H1 (cell line): ENCODE measurements at regions not wholly inside any gene's neighbourhood (a gene's known extent, or its start where the extent isn't known, plus 50 kb on each side); places are given as distances from the start of the nearest gene placed in this dataset.

Source experiments
- CTCF ChIA-PET: fragments of 300-600 bp; sonication (Branson Sonifier 250); formaldehyde crosslinking; loops from one replicate; lab custom pipeline; 2021; ENCODE audit not compliant: partially characterized antibody; lab: Charles Lee
- POLR2A ChIA-PET: fragments of 300-600 bp; sonication (Branson Sonifier 250); formaldehyde crosslinking; loops from one replicate; lab custom pipeline; 2021; ENCODE audit warnings: inconsistent platforms; ENCODE audit not compliant: partially characterized antibody; lab: Charles Lee
- DNase-seq, 2 experiments: peaks; one replicate each; pipeline versions ENCODE4 v3.0.0 to v3.0.0-alpha.2; 2010 to 2022; ENCODE audit warnings: low spot score in 2 of 2, low read depth in 1 of 2, mixed read lengths in 1 of 2
- FAIRE-seq: peaks from 2 replicates; lab custom pipeline; 2011; peaks lifted over from hg19 to GRCh38; lab: Jason Lieb, UNC
- H2AFZ ChIP-seq: 2 replicates; pipeline ENCODE4 v1.8.1; 2012; ENCODE audit warnings: low read length, inconsistent platforms
- H2AK5ac ChIP-seq: 2 replicates; pipeline ENCODE4 v1.6.1; 2013; ENCODE audit warnings: low read depth, low read length
- H2BK120ac ChIP-seq: replicated peaks from 2 replicates; pipeline ENCODE3; 2013; ENCODE audit warnings: low read depth, low read length, inconsistent platforms
- H2BK12ac ChIP-seq: 2 replicates; pipeline ENCODE4 v1.6.1; 2013; ENCODE audit warnings: low read depth, low read length
- H2BK15ac ChIP-seq: 2 replicates; pipeline ENCODE4 v1.6.1; 2013; ENCODE audit warnings: low read length
- H2BK20ac ChIP-seq: 2 replicates; pipeline ENCODE4 v1.6.1; 2013; ENCODE audit warnings: low read length
- H2BK5ac ChIP-seq: 2 replicates; pipeline ENCODE4 v1.6.1; 2013; ENCODE audit warnings: low read depth, low read length
- H3K14ac ChIP-seq: 2 replicates; pipeline ENCODE4 v1.6.1; 2013; ENCODE audit warnings: inconsistent platforms; ENCODE audit not compliant: insufficient read length
- H3K18ac ChIP-seq: 2 replicates; pipeline ENCODE4 v1.6.1; 2013; ENCODE audit warnings: low read length; ENCODE audit errors: extremely low read depth
- H3K23ac ChIP-seq: 2 replicates; pipeline ENCODE4 v1.6.1; 2013; ENCODE audit warnings: inconsistent platforms; ENCODE audit not compliant: insufficient read length
- H3K23me2 ChIP-seq: 2 replicates; pipeline ENCODE4 v1.6.1; 2013; ENCODE audit warnings: low read depth, low read length
- H3K27ac ChIP-seq: 2 replicates; pipeline ENCODE4 v1.6.1; 2011; ENCODE audit warnings: low read depth, low read length, inconsistent platforms
- H3K27me3 ChIP-seq, 4 experiments: replicated peaks in 1 of 4; 1 replicate in 1 of 4; 2 replicates in 3 of 4; pipeline versions ENCODE4 v1.6.1 to v1.8.1; 2011 to 2013; ENCODE audit warnings: low read length in 3 of 4, mild to moderate bottlenecking in 3 of 4, inconsistent platforms in 2 of 4, mixed read lengths in 2 of 4, moderate library complexity in 1 of 4; ENCODE audit not compliant: control insufficient read depth in 3 of 4, insufficient read depth in 3 of 4; ENCODE audit errors: extremely low read depth in 1 of 4
- H3K36me3 ChIP-seq, 4 experiments: 2 replicates each; pipeline versions ENCODE4 v1.6.1 to v1.8.1; 2011 to 2013; ENCODE audit warnings: mild to moderate bottlenecking in 4 of 4, low read length in 3 of 4, moderate library complexity in 2 of 4, control low read depth in 1 of 4, inconsistent platforms in 1 of 4; ENCODE audit not compliant: insufficient read depth in 4 of 4, control insufficient read depth in 2 of 4
- H3K4ac ChIP-seq: replicated peaks from 2 replicates; pipeline ENCODE3; 2013; ENCODE audit warnings: low read length, low read depth, mixed read lengths, inconsistent platforms; ENCODE audit not compliant: insufficient read length
- H3K4me1 ChIP-seq, 4 experiments: replicated peaks in 1 of 4; 1 replicate in 1 of 4; 2 replicates in 3 of 4; pipeline versions ENCODE4 v1.6.1 to v1.8.1; 2011 to 2013; ENCODE audit warnings: low read length in 3 of 4, inconsistent platforms in 2 of 4, mixed read lengths in 1 of 4; ENCODE audit not compliant: insufficient read depth in 4 of 4, control insufficient read depth in 3 of 4
- H3K4me2 ChIP-seq, 2 experiments: 2 replicates each; pipeline versions ENCODE4 v1.6.1 to v1.8.1; 2011 to 2013; ENCODE audit warnings: low read depth in 2 of 2, low read length in 2 of 2, control low read depth in 1 of 2, inconsistent platforms in 1 of 2, mild to moderate bottlenecking in 1 of 2; ENCODE audit not compliant: insufficient read depth in 1 of 2
- H3K4me3 ChIP-seq, 4 experiments: fragments of 200-600, 300-600 bp in 1 of 4; sonication (generic), shearing (Covaris generic), sonication (Bioruptor Twin) in 1 of 4; 2 replicates each; pipeline versions ENCODE4 v1.5.1 to v1.8.1; 2011 to 2016; ENCODE audit warnings: low read length in 4 of 4, low read depth in 3 of 4, control low read depth in 2 of 4, inconsistent platforms in 2 of 4, mild to moderate bottlenecking in 2 of 4, mixed read lengths in 1 of 4, moderate library complexity in 1 of 4; ENCODE audit not compliant: insufficient read depth in 2 of 4; ENCODE audit errors: extremely low read depth in 1 of 4
- H3K56ac ChIP-seq: replicated peaks from 2 replicates; pipeline ENCODE3; 2013; ENCODE audit warnings: low read depth, mild to moderate bottlenecking, mixed read lengths, low read length, inconsistent platforms; ENCODE audit not compliant: insufficient read length
- H3K79me1 ChIP-seq: 2 replicates; pipeline ENCODE4 v1.6.1; 2013; ENCODE audit warnings: low read depth, low read length, control low read depth
- H3K79me2 ChIP-seq, 2 experiments: 2 replicates each; pipeline versions ENCODE4 v1.6.1 to v1.8.1; 2012 to 2013; ENCODE audit warnings: low read length in 2 of 2, mild to moderate bottlenecking in 2 of 2, inconsistent platforms in 1 of 2; ENCODE audit not compliant: insufficient read depth in 2 of 2, control insufficient read depth in 1 of 2
- H3K9ac ChIP-seq, 4 experiments: replicated peaks in 1 of 4; 1 replicate in 1 of 4; 2 replicates in 3 of 4; pipeline versions ENCODE4 v1.6.1 to v1.8.1; 2011 to 2013; ENCODE audit warnings: low read depth in 3 of 4, low read length in 3 of 4, control low read depth in 2 of 4, mild to moderate bottlenecking in 2 of 4, moderate library complexity in 2 of 4, inconsistent platforms in 1 of 4; ENCODE audit errors: extremely low read depth in 1 of 4
- H3K9me3 ChIP-seq, 2 experiments: 2 replicates each; pipeline versions ENCODE4 v1.6.1 to v1.8.1; 2012 to 2013; ENCODE audit warnings: mild to moderate bottlenecking in 2 of 2, moderate library complexity in 2 of 2, control low read depth in 1 of 2, inconsistent platforms in 1 of 2, low read depth in 1 of 2, low read length in 1 of 2, mixed read lengths in 1 of 2; ENCODE audit not compliant: insufficient read depth in 2 of 2
- H4K20me1 ChIP-seq, 2 experiments: replicated peaks in 1 of 2; 2 replicates each; pipeline versions ENCODE3 to v1.8.1; 2011 to 2013; ENCODE audit warnings: inconsistent platforms in 2 of 2, low read length in 2 of 2, mild to moderate bottlenecking in 1 of 2; ENCODE audit not compliant: insufficient read depth in 2 of 2, control insufficient read depth in 1 of 2
- H4K5ac ChIP-seq: 2 replicates; pipeline ENCODE4 v1.6.1; 2013; ENCODE audit warnings: low read length, low read depth, mixed read lengths, inconsistent platforms; ENCODE audit not compliant: insufficient read length
- H4K8ac ChIP-seq: 2 replicates; pipeline ENCODE4 v1.8.0; 2013; ENCODE audit warnings: mild to moderate bottlenecking, moderate library complexity, low read length, inconsistent platforms; ENCODE audit not compliant: insufficient read depth; ENCODE audit errors: extremely low read depth
- H4K91ac ChIP-seq: replicated peaks from 2 replicates; pipeline ENCODE3; 2013; ENCODE audit warnings: low read length, mixed read lengths, inconsistent platforms; ENCODE audit not compliant: insufficient read length
- ASH2L ChIP-seq: fragments of 200-600, 300-600 bp; sonication (generic); IDR thresholded peaks from one replicate; pipeline ENCODE4 v1.7.1; 2017; ENCODE audit warnings: low read length
- CHD1 ChIP-seq: IDR thresholded peaks from 2 replicates; pipeline ENCODE4 v1.6.1; 2012; ENCODE audit warnings: low read depth, low read length, improper control_type of control experiment
- NRF1 ChIP-seq: IDR thresholded peaks from 2 replicates; pipeline ENCODE4 v1.6.1; 2011; ENCODE audit warnings: mild to moderate bottlenecking, low read depth, low read length, improper control_type of control experiment
- TAF1 ChIP-seq: IDR thresholded peaks from 2 replicates; pipeline ENCODE4 v1.6.1; 2011; ENCODE audit warnings: mild to moderate bottlenecking, low read depth, low read length
- TAF7 ChIP-seq: optimal IDR thresholded peaks from 2 replicates; pipeline ENCODE3; 2011; ENCODE audit warnings: low read depth, mild to moderate bottlenecking, inconsistent platforms, low read length, moderate library complexity, borderline replicate concordance
- USF2 ChIP-seq: IDR thresholded peaks from 2 replicates; pipeline ENCODE4 v1.6.1; 2011; ENCODE audit warnings: low read length, improper control_type of control experiment
- WGBS, 2 experiments: shearing (Covaris generic) in 1 of 2; methylation state at CpG; one replicate each; pipeline versions ENCODE4 v1.1.6 to v1.1.7; 2013 to 2015; ENCODE audit warnings: low lambda C conversion rate in 2 of 2, mixed read lengths in 2 of 2, inconsistent platforms in 1 of 2, low coverage in 1 of 2, missing lambda C conversion rate in 1 of 2; ENCODE audit not compliant: insufficient replicate concordance in 2 of 2, insufficient coverage in 1 of 2, insufficient read length in 1 of 2; ENCODE audit errors: extremely low coverage in 1 of 2, missing lambda C conversion rate in 1 of 2; 5-methylcytosine and 5-hydroxymethylcytosine counted together

GRCh38 chr19:28044477-28044876 lies 1168.5 kb downstream of the UQCRFS1 start:
- FAIRE-seq (no peak), DNase-seq (no peak)
- H4K91ac ChIP-seq = no peak overlapping the region
- H3K9me3 ChIP-seq = 0 out of 4 replicates have a peak, but pooled peaks cover 0 to 7% of the 10 kb centered on the region in 2 experiments
- no peaks in the 10 kb centered on the region for H3K4me1 ChIP-seq
- H3K27me3 ChIP-seq = no peaks in the 10 kb centered on the region
- no peak overlapping the region for H3K23ac ChIP-seq
- no peak overlapping the region for H3K4me3 ChIP-seq
- H4K8ac ChIP-seq = no peak overlapping the region
- H3K56ac ChIP-seq = no peak overlapping the region
- H2BK20ac ChIP-seq = no peak overlapping the region
- H2BK5ac ChIP-seq = no peak overlapping the region
- no peak overlapping the region for H4K5ac ChIP-seq
- no peak overlapping the region for H3K27ac ChIP-seq
- no peaks in the 10 kb centered on the region for H3K36me3 ChIP-seq
- no peak overlapping the region for H3K9ac ChIP-seq
- no peak overlapping the region for H3K4me2 ChIP-seq
- no peaks in the 10 kb centered on the region for H3K79me2 ChIP-seq
- 93% methylated on average over 3 of the region's 4 CpGs; no CpG with 5 or more reads in 1 of the 2 experiments for WGBS, 2 experiments
- H3K14ac ChIP-seq = no peak overlapping the region
- no peak overlapping the region for H2AK5ac ChIP-seq
- H2BK120ac ChIP-seq = no peak overlapping the region
- no peak overlapping the region for H3K4ac ChIP-seq
- no peak overlapping the region for H3K18ac ChIP-seq
- H4K20me1 ChIP-seq = no peaks in the 10 kb centered on the region
- H2BK12ac ChIP-seq = no peak overlapping the region
- no peaks in the 10 kb centered on the region for H3K23me2 ChIP-seq
- no peaks in the 10 kb centered on the region for H3K79me1 ChIP-seq
- ChIA-PET CTCF (interaction anchor here (0.7 to 1.9 kb wide), 3 partner anchors 13 to 173 kb away, joined by 3 to 6 read pairs (median 3); no protein-coding TSS in a partner anchor), POLR2A (no interaction called here)
- H2BK15ac ChIP-seq = no peak overlapping the region
- H2AFZ ChIP-seq = no peak overlapping the region
- TF ChIP-seq TAF7 (no peak), ASH2L (no peak), USF2 (no peak), CHD1 (no peak), NRF1 (no peak), TAF1 (no peak)
